GM12878 (cell line): ENCODE measurements at regions not wholly inside any gene's neighbourhood (a gene's known extent, or its start where the extent isn't known, plus 50 kb on each side); places are given as distances from the start of the nearest gene placed in this dataset.

ENCODE experiments used
- BHLHE40 ChIP-seq, 2 experiments: fragments of 450-650 bp in 1 of 2; IDR thresholded peaks; 2 replicates each; pipeline ENCODE4 v1.6.1; 2011 to 2017; ENCODE audit warnings: low read depth in 2 of 2, borderline replicate concordance in 1 of 2, improper control_type of control experiment in 1 of 2, low read length in 1 of 2, mild to moderate bottlenecking in 1 of 2
- POLR2AphosphoS5 ChIP-seq: IDR thresholded peaks from 2 replicates; pipeline ENCODE4 v1.6.1; 2011; ENCODE audit warnings: mild to moderate bottlenecking, low read length, inconsistent platforms
- RAD21 ChIP-seq: IDR thresholded peaks from 2 replicates; pipeline ENCODE4 v1.6.1; 2011; ENCODE audit warnings: mild to moderate bottlenecking, low read depth, low read length, moderate library complexity; ENCODE audit not compliant: insufficient read depth
- SKIL ChIP-seq: fragments of 450-650 bp; IDR thresholded peaks from 2 replicates; pipeline ENCODE4 v1.6.1; 2017; ENCODE audit warnings: mild to moderate bottlenecking, low read depth, inconsistent platforms; ENCODE audit not compliant: poor library complexity, severe bottlenecking
- TF ChIP-seq, protein P1 (sequence below), 3 experiments: IDR thresholded peaks in 2 of 3; conservative IDR thresholded peaks in 1 of 3; 2 replicates each; pipeline ENCODE4 v1.5.1; 2011; ENCODE audit warnings: low read depth in 3 of 3, low read length in 3 of 3, mild to moderate bottlenecking in 3 of 3, control low read depth in 2 of 3, moderate library complexity in 2 of 3, inconsistent platforms in 1 of 3, mixed read lengths in 1 of 3; ENCODE audit not compliant: control insufficient read depth in 2 of 3, insufficient read depth in 1 of 3; ENCODE audit errors: extremely low read depth in 1 of 3
- TF ChIP-seq, protein P2 (sequence below): IDR thresholded peaks from 2 replicates; pipeline ENCODE4 v1.6.1; 2012; ENCODE audit warnings: low read depth, low read length, improper control_type of control experiment

DNA sequence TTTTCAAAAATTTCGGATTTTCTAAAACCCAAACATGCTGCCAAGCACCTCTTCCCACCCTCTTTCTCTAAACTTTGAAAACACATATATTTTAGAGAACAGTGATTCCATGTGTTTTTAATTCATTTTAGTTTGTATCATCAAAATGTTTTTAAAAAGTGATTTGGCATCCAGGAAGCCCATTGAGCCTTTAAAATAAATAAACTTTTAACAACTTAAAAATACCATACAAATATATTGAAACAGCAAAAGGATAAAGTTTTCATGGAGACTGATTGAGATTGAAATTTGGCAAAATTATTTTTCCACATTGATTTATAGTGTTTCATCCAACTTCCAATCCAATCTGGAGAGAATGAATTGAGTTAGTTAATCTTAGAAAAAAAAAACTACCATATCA lies 374.7 kb downstream of the CD109 start:
- TF ChIP-seq, protein P1, sequence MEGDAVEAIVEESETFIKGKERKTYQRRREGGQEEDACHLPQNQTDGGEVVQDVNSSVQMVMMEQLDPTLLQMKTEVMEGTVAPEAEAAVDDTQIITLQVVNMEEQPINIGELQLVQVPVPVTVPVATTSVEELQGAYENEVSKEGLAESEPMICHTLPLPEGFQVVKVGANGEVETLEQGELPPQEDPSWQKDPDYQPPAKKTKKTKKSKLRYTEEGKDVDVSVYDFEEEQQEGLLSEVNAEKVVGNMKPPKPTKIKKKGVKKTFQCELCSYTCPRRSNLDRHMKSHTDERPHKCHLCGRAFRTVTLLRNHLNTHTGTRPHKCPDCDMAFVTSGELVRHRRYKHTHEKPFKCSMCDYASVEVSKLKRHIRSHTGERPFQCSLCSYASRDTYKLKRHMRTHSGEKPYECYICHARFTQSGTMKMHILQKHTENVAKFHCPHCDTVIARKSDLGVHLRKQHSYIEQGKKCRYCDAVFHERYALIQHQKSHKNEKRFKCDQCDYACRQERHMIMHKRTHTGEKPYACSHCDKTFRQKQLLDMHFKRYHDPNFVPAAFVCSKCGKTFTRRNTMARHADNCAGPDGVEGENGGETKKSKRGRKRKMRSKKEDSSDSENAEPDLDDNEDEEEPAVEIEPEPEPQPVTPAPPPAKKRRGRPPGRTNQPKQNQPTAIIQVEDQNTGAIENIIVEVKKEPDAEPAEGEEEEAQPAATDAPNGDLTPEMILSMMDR (IDR thresholded peaks at IDR 0.05 in 2 of 3, conservative IDR thresholded peaks at IDR 0.05 in 1 of 3; ENCODE audit: control insufficient read depth in 2 of 3, extremely low read depth in 1 of 3, insufficient read depth in 1 of 3, low read depth in 3 of 3, low read length in 3 of 3) = no peak
- TF ChIP-seq SKIL = no peak
- TF ChIP-seq POLR2AphosphoS5 = no peak
- no peak for TF ChIP-seq BHLHE40 (IDR thresholded peaks at IDR 0.05; ENCODE audit: borderline replicate concordance in 1 of 2, low read depth in 2 of 2, low read length in 1 of 2)
- no peak for TF ChIP-seq RAD21
- TF ChIP-seq, protein P2, sequence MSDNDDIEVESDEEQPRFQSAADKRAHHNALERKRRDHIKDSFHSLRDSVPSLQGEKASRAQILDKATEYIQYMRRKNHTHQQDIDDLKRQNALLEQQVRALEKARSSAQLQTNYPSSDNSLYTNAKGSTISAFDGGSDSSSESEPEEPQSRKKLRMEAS = no peak
